IPS DF 4.7 (cell line): ENCODE measurements at regions not wholly inside any gene's neighbourhood (a gene's known extent, or its start where the extent isn't known, plus 50 kb on each side); places are given as distances from the start of the nearest gene placed in this dataset.

Source experiments
- DNase-seq: peaks from one replicate; pipeline ENCODE4 v3.0.0-alpha.2; 2013; ENCODE audit warnings: low spot score; ENCODE audit errors: extremely low read depth

- DNase-seq = no peak
These were observed 234.4 kb upstream of the TMC3 start for GRCh38 chr15:81608309-81608829.

- no peak for DNase-seq
These were observed 230.7 kb upstream of the TMC3 start for GRCh38 chr15:81604713-81605112.

- no peak for DNase-seq
These were observed 222.3 kb upstream of the TMC3 start for GRCh38 chr15:81596159-81596865.

DNA sequence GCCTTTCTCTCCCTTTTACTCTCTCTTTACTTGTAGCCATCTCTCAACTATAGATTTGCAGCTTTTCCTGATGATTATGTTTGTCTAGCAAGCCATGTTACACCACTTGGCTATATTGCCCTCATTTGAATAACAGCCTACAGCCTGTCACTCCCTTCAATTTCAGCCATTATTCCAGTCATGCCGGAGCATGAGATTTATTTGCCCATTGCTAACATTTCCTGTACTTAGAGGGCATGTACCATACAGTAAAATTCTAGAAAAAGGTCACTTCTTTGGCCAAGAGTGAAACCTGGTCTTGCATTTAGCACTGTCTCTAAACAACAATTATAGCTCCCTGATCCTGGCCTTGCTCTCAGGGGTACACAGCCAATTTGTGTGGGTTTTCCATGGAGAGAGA is 221.7 kb upstream of the TMC3 start:
- no peak for DNase-seq

DNA sequence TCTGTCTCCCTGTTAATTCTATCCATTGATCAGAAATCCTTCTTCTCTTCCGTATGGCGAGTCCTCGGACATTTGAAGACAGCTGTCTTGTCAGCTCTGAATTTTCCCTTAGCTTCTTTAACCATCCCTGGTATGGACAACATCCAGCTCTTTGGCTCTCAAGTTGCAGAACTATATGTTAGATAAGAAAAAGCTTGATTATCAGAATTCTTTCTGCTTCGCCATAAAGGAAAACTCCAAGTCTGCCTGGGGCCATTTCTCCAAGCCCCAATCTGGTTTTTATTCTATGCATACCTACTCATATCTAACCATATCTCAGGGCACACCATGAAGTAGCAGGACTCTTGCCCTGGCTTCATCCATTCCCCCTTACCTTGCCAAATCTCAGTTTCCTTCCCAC is 215.7 kb upstream of the TMC3 start:
- DNase-seq = no peak

- DNase-seq = no peak
These were observed 201.6 kb upstream of the TMC3 start for GRCh38 chr15:81575436-81576123.

- no peak for DNase-seq
These were observed 199.2 kb upstream of the TMC3 start for GRCh38 chr15:81573098-81573746.

DNA sequence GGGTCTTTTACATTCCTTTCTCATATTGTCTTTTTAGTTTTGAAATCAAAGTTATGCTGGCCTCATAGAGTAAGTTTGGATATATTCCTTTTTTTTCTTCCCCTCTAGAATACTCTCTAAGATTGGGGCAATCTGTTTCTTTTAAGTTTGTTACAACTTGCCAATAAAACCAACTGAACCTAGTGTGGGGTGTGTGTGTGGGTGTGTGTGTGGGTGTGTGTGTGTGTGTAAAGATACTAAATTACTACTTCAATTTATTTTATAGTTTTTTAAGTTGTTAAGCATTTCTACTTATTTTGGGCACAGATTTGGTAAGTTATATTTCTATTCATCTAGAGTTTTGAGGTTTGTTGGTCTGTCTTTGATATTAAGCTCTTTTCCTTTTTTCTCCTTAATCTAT is 198.2 kb upstream of the TMC3 start:
- DNase-seq = no peak

GRCh38 chr15:81569286-81570080 is 195.5 kb upstream of the TMC3 start:
- DNase-seq = no peak

- DNase-seq = no peak
These were observed 193.9 kb upstream of the TMC3 start for GRCh38 chr15:81567924-81568323.

- no peak for DNase-seq
These were observed 189.0 kb upstream of the TMC3 start for GRCh38 chr15:81562986-81563385.

- DNase-seq = no peak
These were observed 186.4 kb upstream of the TMC3 start for GRCh38 chr15:81560405-81560804.

DNA sequence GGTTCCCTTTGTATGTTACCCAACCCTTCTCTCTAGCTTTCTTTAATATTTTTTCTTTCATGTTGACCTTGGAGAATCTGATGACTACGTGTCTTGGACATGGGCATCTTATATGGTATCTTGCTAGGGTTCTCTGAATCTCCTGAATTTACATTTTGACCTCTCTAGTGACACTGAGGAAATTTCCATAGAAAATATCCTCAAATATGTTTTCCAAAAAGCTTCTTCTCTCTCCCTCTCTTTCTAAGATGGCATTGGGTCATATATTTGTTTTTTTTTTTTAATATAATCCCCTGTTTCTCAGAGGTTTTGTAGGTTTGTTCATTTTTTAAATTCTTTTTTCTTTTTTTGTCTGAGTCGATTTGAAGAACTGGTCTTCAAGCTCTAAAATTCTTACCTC is 184.0 kb upstream of the TMC3 start:
- no peak for DNase-seq

- DNase-seq = no peak
These were observed 181.3 kb upstream of the TMC3 start for GRCh38 chr15:81555346-81555745.

- no peak for DNase-seq
These were observed 174.5 kb upstream of the TMC3 start for GRCh38 chr15:81548365-81549130.

- no peak for DNase-seq
These were observed 173.6 kb upstream of the TMC3 start for GRCh38 chr15:81547521-81548132.

DNA sequence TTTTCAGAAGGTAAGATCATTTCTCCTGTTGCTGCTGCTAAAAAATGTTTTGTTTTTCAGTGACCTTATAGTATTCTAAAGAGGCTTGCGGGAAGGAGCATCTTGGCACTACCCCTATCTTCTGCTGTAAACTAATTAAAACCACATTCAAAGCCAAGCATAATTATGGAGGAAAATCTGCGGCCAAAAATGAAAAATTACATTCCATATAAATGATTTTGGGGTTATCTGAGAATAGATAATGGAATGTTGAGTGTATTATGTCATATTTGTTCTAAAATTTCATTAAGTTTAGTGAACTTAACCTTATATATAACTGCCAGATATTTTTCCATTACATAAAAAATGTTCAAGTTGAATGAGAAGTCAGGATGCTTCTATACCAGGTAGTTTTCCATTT is 170.4 kb upstream of the TMC3 start:
- no peak for DNase-seq

- no peak for DNase-seq
These were observed 166.9 kb upstream of the TMC3 start for GRCh38 chr15:81540909-81541308.

- no peak for DNase-seq
These were observed 162.3 kb upstream of the TMC3 start for GRCh38 chr15:81536356-81536755.

DNA sequence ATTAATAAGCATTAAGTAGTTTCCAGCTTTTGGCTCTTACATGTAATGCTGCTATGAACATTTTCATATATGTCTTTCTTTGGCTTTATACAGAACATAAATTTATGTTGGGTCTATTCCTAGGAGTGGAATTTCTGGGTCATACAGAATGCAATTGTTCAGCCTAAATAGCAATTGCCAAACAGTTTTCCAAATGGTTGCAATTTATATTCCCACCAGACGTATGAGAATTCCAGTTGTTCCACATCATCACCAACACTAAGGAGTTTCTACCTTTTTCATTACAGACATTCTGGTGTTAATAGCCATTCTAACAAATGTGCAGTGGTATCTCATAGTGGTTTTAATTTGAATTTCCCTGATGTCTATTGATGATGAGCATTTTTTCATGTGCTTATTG is 160.1 kb upstream of the TMC3 start:
- DNase-seq = no peak
